HCT116 (cell line): ENCODE measurements at regions not wholly inside any gene's neighbourhood (a gene's known extent, or its start where the extent isn't known, plus 50 kb on each side); places are given as distances from the start of the nearest gene placed in this dataset.

Source experiments
- ATAC-seq: fragments of 200-7000 bp; cut with Tn5 transposase; 2 replicates; pipeline ENCODE4 v1.9.1; 2020; ENCODE audit warnings: mild to moderate bottlenecking, moderate library complexity
- BruUV-seq: library from RNA; stranded (reverse); fragments of 400-500 nt; replicated peaks from 2 replicates; lab custom pipeline; 2021; lab: Mats Ljungman, UMichigan
- CTCF ChIA-PET: fragments of 300-600 bp; sonication (Branson Sonifier 250); formaldehyde crosslinking; loops from one replicate; lab custom pipeline; 2021; ENCODE audit warnings: antibody characterized with exemption; lab: Charles Lee
- POLR2A ChIA-PET: fragments of 300-600, 350-600 bp; sonication (Branson Sonifier 250); formaldehyde crosslinking; loops from one replicate; lab custom pipeline; 2021; ENCODE audit warnings: antibody characterized with exemption; lab: Charles Lee
- RAD21 ChIA-PET, 2 experiments: fragments of 300-600 bp; sonication (Branson Sonifier 250); formaldehyde crosslinking; loops; one replicate each; lab custom pipeline; 2023; ENCODE audit warnings: low total read pairs in 2 of 2; ENCODE audit not compliant: uncharacterized antibody in 2 of 2, unreplicated experiment in 2 of 2, low non-redundant PET in 1 of 2; lab: Charles Lee
- DNase-seq: peaks from one replicate; pipeline ENCODE4 v3.0.0-alpha.2; 2010; ENCODE audit warnings: low read depth, low spot score
- H2AFZ ChIP-seq: fragments of 200-600 bp; shearing (Covaris generic), sonication (generic); 2 replicates; pipeline ENCODE4 v1.6.1; 2017; ENCODE audit warnings: low read depth, mixed run types, mixed read lengths, antibody characterized with exemption, low read length; ENCODE audit not compliant: poor library complexity, severe bottlenecking
- H3K27ac ChIP-seq: 2 replicates; pipeline ENCODE4 v1.5.1; 2012; ENCODE audit warnings: low read depth, low read length
- H3K27me3 ChIP-seq: fragments of 200-600 bp; sonication (generic); 2 replicates; pipeline ENCODE4 v1.6.1; 2016; ENCODE audit warnings: mixed run types, low read length, mixed read lengths; ENCODE audit not compliant: insufficient read depth
- H3K36me3 ChIP-seq, 2 experiments: fragments of 200-500 bp in 1 of 2; fragments of 200-600 bp in 1 of 2; sonication (Bioruptor generic) in 1 of 2; sonication (generic) in 1 of 2; 2 replicates each; pipeline versions ENCODE4 v1.5.1 to v1.6.1; 2014 to 2016; ENCODE audit warnings: low read length in 2 of 2, inconsistent platforms in 1 of 2, mixed read lengths in 1 of 2, mixed run types in 1 of 2; ENCODE audit not compliant: insufficient read depth in 2 of 2, control insufficient read depth in 1 of 2
- H3K4me1 ChIP-seq, 2 experiments: fragments of 200-600 bp in 1 of 2; sonication (generic) in 1 of 2; 2 replicates each; pipeline versions ENCODE4 v1.5.1 to v1.6.1; 2012 to 2017; ENCODE audit warnings: low read length in 2 of 2, inconsistent platforms in 1 of 2, mild to moderate bottlenecking in 1 of 2, mixed read lengths in 1 of 2, mixed run types in 1 of 2, moderate library complexity in 1 of 2; ENCODE audit not compliant: insufficient read depth in 2 of 2, control insufficient read depth in 1 of 2
- H3K4me2 ChIP-seq: fragments of 200-600 bp; sonication (generic); 2 replicates; pipeline ENCODE4 v1.6.1; 2017; ENCODE audit warnings: mixed run types, low read length, mixed read lengths
- H3K4me3 ChIP-seq, 2 experiments: fragments of 200-600 bp in 1 of 2; sonication (generic) in 1 of 2; replicated peaks in 1 of 2; 2 replicates each; pipeline ENCODE4 v1.5.1; 2011 to 2016; ENCODE audit warnings: low read length in 2 of 2, control low read depth in 1 of 2, low read depth in 1 of 2, mild to moderate bottlenecking in 1 of 2, mixed read lengths in 1 of 2, mixed run types in 1 of 2
- H3K79me2 ChIP-seq: fragments of 200-600 bp; sonication (generic); 2 replicates; pipeline ENCODE4 v1.6.1; 2017; ENCODE audit warnings: mild to moderate bottlenecking, mixed run types, low read length, moderate library complexity, mixed read lengths; ENCODE audit not compliant: insufficient read depth
- H3K9ac ChIP-seq: fragments of 200-600 bp; sonication (generic); 2 replicates; pipeline ENCODE4 v1.6.1; 2016; ENCODE audit warnings: low read length, mixed read lengths
- H3K9me2 ChIP-seq: fragments of 200-600 bp; sonication (generic), shearing (Covaris generic); 2 replicates; pipeline ENCODE4 v1.6.1; 2017; ENCODE audit warnings: mixed run types, mild to moderate bottlenecking, moderate library complexity; ENCODE audit not compliant: insufficient read depth
- H3K9me3 ChIP-seq, 2 experiments: fragments of 200-500 bp in 1 of 2; fragments of 200-600 bp in 1 of 2; sonication (Bioruptor generic) in 1 of 2; sonication (generic) in 1 of 2; 2 replicates each; pipeline ENCODE4 v1.6.1; 2014 to 2017; ENCODE audit warnings: low read length in 2 of 2, mixed read lengths in 2 of 2, inconsistent platforms in 1 of 2, low read depth in 1 of 2, mild to moderate bottlenecking in 1 of 2, mixed run types in 1 of 2, moderate library complexity in 1 of 2; ENCODE audit not compliant: control insufficient read depth in 1 of 2, insufficient read depth in 1 of 2
- H4K20me1 ChIP-seq: fragments of 200-600 bp; sonication (generic), shearing (Covaris generic); 2 replicates; pipeline ENCODE4 v1.6.1; 2017; ENCODE audit warnings: mixed run types, mild to moderate bottlenecking, moderate library complexity; ENCODE audit not compliant: insufficient read depth
- CBX3 ChIP-seq: IDR thresholded peaks from 2 replicates; pipeline ENCODE4 v1.6.1; 2012; ENCODE audit warnings: low read depth
- intact Hi-C: fragments of 100-400 bp; cut with micrococcal nuclease; formaldehyde crosslinking; loops from 2 replicates; pipeline ENCODE4 v1.10.0; 2022
- TF ChIP-seq, protein P1 (sequence below), 3 experiments: fragments of 200-600 bp in 1 of 3; sonication (generic) in 1 of 3; IDR thresholded peaks in 2 of 3; conservative IDR thresholded peaks in 1 of 3; 2 replicates each; pipeline ENCODE4 v1.5.1; 2012 to 2017; ENCODE audit warnings: low read depth in 2 of 3, low read length in 2 of 3, antibody characterized with exemption in 1 of 3, borderline replicate concordance in 1 of 3, control low read depth in 1 of 3, mild to moderate bottlenecking in 1 of 3, mixed read lengths in 1 of 3, mixed run types in 1 of 3, moderate library complexity in 1 of 3; ENCODE audit not compliant: insufficient read depth in 1 of 3
- TF ChIP-seq, protein P2 (sequence below): IDR thresholded peaks from 2 replicates; pipeline ENCODE4 v1.6.1; 2011; ENCODE audit warnings: mild to moderate bottlenecking, low read length, moderate library complexity; ENCODE audit not compliant: insufficient replicate concordance; ENCODE audit errors: extremely low read depth

DNA sequence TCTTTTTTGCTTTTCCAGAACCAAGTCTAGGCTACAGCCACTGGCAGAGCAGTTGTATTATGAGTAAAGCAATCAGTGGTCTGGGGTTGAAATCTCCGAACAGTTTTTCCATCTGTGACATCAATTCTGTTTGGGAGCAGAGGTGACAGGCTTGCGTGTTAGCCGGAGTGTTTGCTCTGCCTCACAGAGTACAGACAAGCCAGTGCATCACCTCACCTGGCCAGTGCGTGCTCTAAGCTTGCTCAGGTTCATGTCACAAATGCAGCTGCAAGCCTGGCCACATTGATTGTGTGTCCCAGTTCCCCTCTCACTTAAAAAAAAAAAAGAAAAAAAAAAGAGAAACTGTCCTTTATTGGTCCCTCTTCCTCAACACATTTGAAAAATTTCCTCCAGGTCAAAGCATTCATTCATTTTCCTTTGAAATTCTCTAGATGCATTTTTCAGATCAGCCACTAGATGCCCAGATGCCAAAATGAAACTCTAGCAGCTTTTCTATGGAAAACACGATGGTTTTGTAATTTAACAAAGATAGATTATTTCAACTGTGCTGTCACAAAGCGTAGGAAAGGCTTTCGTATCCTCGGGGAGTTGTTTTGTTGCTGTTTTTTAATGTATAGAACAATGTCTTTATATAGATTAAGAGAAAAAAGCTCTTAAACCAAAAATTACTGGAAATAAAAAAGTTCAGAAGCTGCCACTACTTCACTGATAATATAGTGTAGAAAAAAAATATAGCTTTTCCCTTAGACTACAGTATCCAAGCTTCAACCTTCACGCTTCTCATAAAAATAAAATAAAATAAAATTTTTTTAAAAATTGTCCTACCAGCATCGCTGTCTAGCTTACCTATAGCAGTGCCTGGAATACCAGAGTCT, 585.5 kb downstream of the TLE1 start:
- Histone ChIP-seq H3K9me3 (no peaks in the 10 kb centered on the region), H3K4me2 (no peak overlapping the region), H3K4me1 (no peaks in the 10 kb centered on the region), H3K27ac (no peak overlapping the region), H2AFZ (no peak overlapping the region), H3K9ac (no peak overlapping the region), H3K4me3 (no peak overlapping the region), H3K27me3 (no peaks in the 10 kb centered on the region), H3K36me3 (no peaks in the 10 kb centered on the region), H4K20me1 (no peaks in the 10 kb centered on the region), H3K79me2 (no peaks in the 10 kb centered on the region), H3K9me2 (no peaks in the 10 kb centered on the region)
- TF ChIP-seq, protein P1, sequence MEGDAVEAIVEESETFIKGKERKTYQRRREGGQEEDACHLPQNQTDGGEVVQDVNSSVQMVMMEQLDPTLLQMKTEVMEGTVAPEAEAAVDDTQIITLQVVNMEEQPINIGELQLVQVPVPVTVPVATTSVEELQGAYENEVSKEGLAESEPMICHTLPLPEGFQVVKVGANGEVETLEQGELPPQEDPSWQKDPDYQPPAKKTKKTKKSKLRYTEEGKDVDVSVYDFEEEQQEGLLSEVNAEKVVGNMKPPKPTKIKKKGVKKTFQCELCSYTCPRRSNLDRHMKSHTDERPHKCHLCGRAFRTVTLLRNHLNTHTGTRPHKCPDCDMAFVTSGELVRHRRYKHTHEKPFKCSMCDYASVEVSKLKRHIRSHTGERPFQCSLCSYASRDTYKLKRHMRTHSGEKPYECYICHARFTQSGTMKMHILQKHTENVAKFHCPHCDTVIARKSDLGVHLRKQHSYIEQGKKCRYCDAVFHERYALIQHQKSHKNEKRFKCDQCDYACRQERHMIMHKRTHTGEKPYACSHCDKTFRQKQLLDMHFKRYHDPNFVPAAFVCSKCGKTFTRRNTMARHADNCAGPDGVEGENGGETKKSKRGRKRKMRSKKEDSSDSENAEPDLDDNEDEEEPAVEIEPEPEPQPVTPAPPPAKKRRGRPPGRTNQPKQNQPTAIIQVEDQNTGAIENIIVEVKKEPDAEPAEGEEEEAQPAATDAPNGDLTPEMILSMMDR (IDR thresholded peaks at IDR 0.05 in 2 of 3, conservative IDR thresholded peaks at IDR 0.05 in 1 of 3; ENCODE audit: borderline replicate concordance in 1 of 3, insufficient read depth in 1 of 3, low read depth in 2 of 3, low read length in 2 of 3) = peak in 2 of 3 experiments; percentile 24 to 25; a peak in 2 of 6 replicates
- TF ChIP-seq CBX3 = no peak
- TF ChIP-seq, protein P2, sequence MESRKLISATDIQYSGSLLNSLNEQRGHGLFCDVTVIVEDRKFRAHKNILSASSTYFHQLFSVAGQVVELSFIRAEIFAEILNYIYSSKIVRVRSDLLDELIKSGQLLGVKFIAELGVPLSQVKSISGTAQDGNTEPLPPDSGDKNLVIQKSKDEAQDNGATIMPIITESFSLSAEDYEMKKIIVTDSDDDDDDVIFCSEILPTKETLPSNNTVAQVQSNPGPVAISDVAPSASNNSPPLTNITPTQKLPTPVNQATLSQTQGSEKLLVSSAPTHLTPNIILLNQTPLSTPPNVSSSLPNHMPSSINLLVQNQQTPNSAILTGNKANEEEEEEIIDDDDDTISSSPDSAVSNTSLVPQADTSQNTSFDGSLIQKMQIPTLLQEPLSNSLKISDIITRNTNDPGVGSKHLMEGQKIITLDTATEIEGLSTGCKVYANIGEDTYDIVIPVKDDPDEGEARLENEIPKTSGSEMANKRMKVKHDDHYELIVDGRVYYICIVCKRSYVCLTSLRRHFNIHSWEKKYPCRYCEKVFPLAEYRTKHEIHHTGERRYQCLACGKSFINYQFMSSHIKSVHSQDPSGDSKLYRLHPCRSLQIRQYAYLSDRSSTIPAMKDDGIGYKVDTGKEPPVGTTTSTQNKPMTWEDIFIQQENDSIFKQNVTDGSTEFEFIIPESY = no peak
- CTCF ChIA-PET = interaction anchor here (1.3 to 1.5 kb wide), 2 partner anchors 9 to 419 kb away, joined by 3 to 7 read pairs; no protein-coding TSS in a partner anchor
- no TSS peak for BruUV-seq
- intact Hi-C loops = no loop called here
- DNase-seq = no peak
- RAD21 ChIA-PET = no interaction called here
- no peak for ATAC-seq
- POLR2A ChIA-PET = no interaction called here
